ENCODE measurements at regions not wholly inside any gene's neighbourhood (a gene's known extent, or its start where the extent isn't known, plus 50 kb on each side); places are given as distances from the start of the nearest gene placed in this dataset.

DNA sequence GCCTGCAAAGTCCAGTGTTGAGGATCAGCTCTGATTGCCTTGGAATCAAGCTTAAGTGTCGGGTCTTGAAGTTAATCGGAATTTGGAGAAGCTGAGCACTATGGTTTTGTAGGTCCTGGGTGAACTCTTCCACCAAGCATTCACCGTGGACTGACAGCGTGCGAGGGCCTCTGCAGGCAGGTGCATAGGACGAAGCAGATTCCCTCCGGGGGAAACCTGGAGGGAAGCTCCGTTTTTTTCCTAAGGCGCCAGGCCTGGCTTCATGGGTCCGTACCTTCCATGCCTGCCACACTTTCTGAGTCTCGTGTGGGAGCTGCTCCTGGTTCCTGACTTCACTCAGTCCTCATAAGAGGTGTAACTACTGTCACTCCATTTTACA is 170.1 kb downstream of the CRYBB2 start:
- Histone ChIP-seq H3K27ac (ENCODE audit: low read depth, low read length) (no peak overlapping the region), H3K4me2 (ENCODE audit: low read length) (no peak overlapping the region; the same call in 1 of the 2 replicates), H3K79me2 (ENCODE audit: control insufficient read depth, low read length) (peaks cover 95% of the 10 kb centered on the region), H3K36me3 (ENCODE audit: control insufficient read depth, low read length) (no peaks in the 10 kb centered on the region), H3K4me3 (ENCODE audit: low read length) (no peak overlapping the region), H3F3A (ENCODE audit: control insufficient read depth, insufficient read depth) (no peaks in the 10 kb centered on the region), H3K9me2 (replicated peaks; ENCODE audit: control insufficient read depth, low read length) (no peaks in the 10 kb centered on the region), H3K9me3 (ENCODE audit: control insufficient read depth, insufficient read depth, low read length) (no peaks in the 10 kb centered on the region), H3K27me3 (ENCODE audit: control insufficient read depth, low read length) (no peaks in the 10 kb centered on the region), H4K20me1 (ENCODE audit: control insufficient read depth, insufficient read depth, low read depth, low read length) (peaks cover 33% of the 10 kb centered on the region), H3K4me1 (ENCODE audit: control insufficient read depth, low read length) (peaks cover 45% of the 10 kb centered on the region)
- TF ChIP-seq EZH2phosphoT487 (IDR thresholded peaks at IDR 0.05; ENCODE audit: borderline replicate concordance, low read length) = no peak
- no peak for TF ChIP-seq CTCF (IDR thresholded peaks at IDR 0.05; ENCODE audit: low read depth, low read length, poor library complexity, severe bottlenecking)

DNA sequence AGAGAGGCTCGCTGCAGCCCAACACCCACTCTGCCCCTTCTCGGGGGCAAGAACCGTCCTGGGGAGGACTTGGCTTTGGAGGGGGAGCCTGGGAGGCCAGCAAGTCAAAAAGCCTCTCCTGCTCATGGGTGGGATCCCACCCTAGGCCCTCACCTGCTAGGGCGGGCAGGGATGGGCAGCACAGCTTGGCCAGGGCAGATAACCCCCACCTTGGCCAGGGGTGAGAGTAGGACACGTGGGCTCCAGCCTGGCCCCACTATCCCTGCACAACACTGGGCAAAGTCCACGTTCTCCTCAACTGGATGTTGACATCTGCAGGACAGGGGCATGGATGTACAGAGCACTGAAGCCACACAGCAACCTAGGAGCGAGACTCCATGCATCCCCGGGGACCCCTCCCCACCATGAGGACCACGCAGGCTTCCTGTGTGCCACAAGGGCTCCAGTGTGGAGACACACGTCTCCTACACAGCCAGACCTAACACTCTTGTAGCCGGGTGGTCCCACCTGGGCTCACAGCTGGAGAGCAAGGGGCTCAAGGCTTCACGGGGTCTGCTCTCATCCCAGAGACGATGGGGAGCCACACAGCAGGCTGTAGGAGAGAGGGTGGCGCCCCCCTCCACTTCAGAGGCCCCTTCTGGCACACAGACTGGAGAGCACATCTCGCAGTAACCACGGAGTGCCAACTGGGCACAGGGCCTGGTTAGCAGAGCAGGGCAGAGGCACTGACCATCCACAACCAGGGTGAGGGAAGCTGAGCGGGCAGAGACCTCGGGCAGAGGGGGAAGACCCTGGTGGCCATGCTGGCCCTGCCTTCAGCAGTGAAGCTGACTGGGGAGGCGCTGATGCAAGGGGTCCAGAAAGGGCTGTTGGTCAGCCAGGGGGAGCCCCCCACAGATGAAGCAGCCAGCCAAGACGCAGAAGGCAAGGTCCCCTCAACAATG is 171.1 kb downstream of the CRYBB2 start:
- H3K79me2 ChIP-seq (ENCODE audit: control insufficient read depth, low read length) = peaks cover 98% of the 10 kb centered on the region
- no peaks in the 10 kb centered on the region for H3K9me2 ChIP-seq (replicated peaks; ENCODE audit: control insufficient read depth, low read length)
- H3K4me2 ChIP-seq (ENCODE audit: low read length) = no peak overlapping the region
- no peaks in the 10 kb centered on the region for H3K9me3 ChIP-seq (ENCODE audit: control insufficient read depth, insufficient read depth, low read length)
- peaks cover 44% of the 10 kb centered on the region for H3K4me1 ChIP-seq (ENCODE audit: control insufficient read depth, low read length)
- no peaks in the 10 kb centered on the region for H3K36me3 ChIP-seq (ENCODE audit: control insufficient read depth, low read length)
- H3F3A ChIP-seq (ENCODE audit: control insufficient read depth, insufficient read depth) = no peaks in the 10 kb centered on the region
- no peak for TF ChIP-seq CTCF (IDR thresholded peaks at IDR 0.05; ENCODE audit: low read depth, low read length, poor library complexity, severe bottlenecking)
- TF ChIP-seq EZH2phosphoT487 (IDR thresholded peaks at IDR 0.05; ENCODE audit: borderline replicate concordance, low read length) = no peak
- no peaks in the 10 kb centered on the region for H3K27me3 ChIP-seq (ENCODE audit: control insufficient read depth, low read length)
- H3K4me3 ChIP-seq (ENCODE audit: low read length) = no peak overlapping the region
- peaks cover 33% of the 10 kb centered on the region for H4K20me1 ChIP-seq (ENCODE audit: control insufficient read depth, insufficient read depth, low read depth, low read length)
- H3K27ac ChIP-seq (ENCODE audit: low read depth, low read length) = no peak overlapping the region

DNA sequence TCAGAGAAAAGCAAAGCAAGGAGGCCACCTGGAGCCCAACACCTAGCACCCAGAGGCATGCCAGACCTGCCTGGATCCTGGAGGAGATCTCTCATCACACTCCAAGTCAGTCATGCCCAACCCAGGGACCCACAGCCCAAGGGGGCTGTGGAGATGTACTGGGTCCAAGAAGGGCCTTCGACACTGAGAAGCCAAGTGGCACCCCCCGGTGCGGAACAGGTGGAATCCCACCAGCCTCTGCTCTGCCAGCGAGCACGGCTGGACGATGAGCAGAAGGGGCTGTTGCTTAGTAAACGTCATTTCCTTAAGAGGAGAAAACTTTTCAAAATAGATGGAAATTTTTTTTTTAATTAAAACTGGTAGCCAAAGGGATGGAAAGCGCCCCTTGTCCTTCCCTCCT is 171.9 kb upstream of the GRK3 start:
- TF ChIP-seq EZH2phosphoT487 (IDR thresholded peaks at IDR 0.05; ENCODE audit: borderline replicate concordance, low read length) (no peak), CTCF (IDR thresholded peaks at IDR 0.05; ENCODE audit: low read depth, low read length, poor library complexity, severe bottlenecking) (no peak)
- H3K4me3 ChIP-seq (ENCODE audit: low read length) = no peak overlapping the region
- peaks cover 17% of the 10 kb centered on the region for H4K20me1 ChIP-seq (ENCODE audit: control insufficient read depth, insufficient read depth, low read depth, low read length)
- H3K4me1 ChIP-seq (ENCODE audit: control insufficient read depth, low read length) = peaks cover 25% of the 10 kb centered on the region
- H3K79me2 ChIP-seq (ENCODE audit: control insufficient read depth, low read length) = peaks cover 98% of the 10 kb centered on the region
- H3K27ac ChIP-seq (ENCODE audit: low read depth, low read length) = no peak overlapping the region
- no peaks in the 10 kb centered on the region for H3K36me3 ChIP-seq (ENCODE audit: control insufficient read depth, low read length)
- H3F3A ChIP-seq (ENCODE audit: control insufficient read depth, insufficient read depth) = no peaks in the 10 kb centered on the region
- no peak overlapping the region for H3K4me2 ChIP-seq (ENCODE audit: low read length)
- no peaks in the 10 kb centered on the region for H3K9me3 ChIP-seq (ENCODE audit: control insufficient read depth, insufficient read depth, low read length)
- H3K27me3 ChIP-seq (ENCODE audit: control insufficient read depth, low read length) = no peaks in the 10 kb centered on the region
- no peaks in the 10 kb centered on the region for H3K9me2 ChIP-seq (replicated peaks; ENCODE audit: control insufficient read depth, low read length)
